HG03521 (cell line): ENCODE measurements at regions not wholly inside any gene's neighbourhood (a gene's known extent, or its start where the extent isn't known, plus 50 kb on each side); places are given as distances from the start of the nearest gene placed in this dataset.

Experiments
- ATAC-seq: cut with Tn5 transposase; IDR thresholded peaks from one replicate; pipeline ENCODE4 v1.9.1; 2021; ENCODE audit warnings: mild to moderate bottlenecking, moderate library complexity; ENCODE audit not compliant: unreplicated experiment

- no peak for ATAC-seq
Observed at GRCh38 chr3:72336114-72336651, 512.1 kb downstream of the SHQ1 start.

- ATAC-seq: no peak
Observed at GRCh38 chr3:72335458-72336095, 512.7 kb downstream of the SHQ1 start.

GRCh38 chr3:72334681-72335457, 513.4 kb downstream of the SHQ1 start:
- no peak for ATAC-seq

- ATAC-seq: no peak
Observed at GRCh38 chr3:72332689-72333088, 515.6 kb downstream of the SHQ1 start.

GRCh38 chr3:72332036-72332435, 516.2 kb downstream of the SHQ1 start:
- no peak for ATAC-seq

GRCh38 chr3:72331076-72331475, 517.2 kb downstream of the SHQ1 start:
- no peak for ATAC-seq

- no peak for ATAC-seq
Observed at GRCh38 chr3:72329354-72329753, 518.9 kb downstream of the SHQ1 start.

- no peak for ATAC-seq
Observed at GRCh38 chr3:72328755-72329277, 519.4 kb downstream of the SHQ1 start.

GRCh38 chr3:72327008-72327407, 521.2 kb downstream of the SHQ1 start:
- no peak for ATAC-seq

- no peak for ATAC-seq
Observed at GRCh38 chr3:72324253-72324811, 523.9 kb downstream of the SHQ1 start.

GRCh38 chr3:72323773-72324172, 524.5 kb downstream of the SHQ1 start:
- no peak for ATAC-seq

- ATAC-seq: no peak
Observed at GRCh38 chr3:72322264-72322976, 525.8 kb downstream of the SHQ1 start.

GRCh38 chr3:72320955-72321303, 527.3 kb downstream of the SHQ1 start:
- ATAC-seq: no peak

- ATAC-seq: no peak
Observed at GRCh38 chr3:72320095-72320954, 527.9 kb downstream of the SHQ1 start.

GRCh38 chr3:72319194-72320094, 528.8 kb downstream of the SHQ1 start:
- ATAC-seq: no peak

GRCh38 chr3:72318504-72319193, 529.6 kb downstream of the SHQ1 start:
- no peak for ATAC-seq

GRCh38 chr3:72317491-72317890, 530.8 kb downstream of the SHQ1 start:
- ATAC-seq: no peak

GRCh38 chr3:72316501-72317279, 531.6 kb downstream of the SHQ1 start:
- ATAC-seq: no peak
